IMR-90 (cell line): ENCODE measurements at regions not wholly inside any gene's neighbourhood (a gene's known extent, or its start where the extent isn't known, plus 50 kb on each side); places are given as distances from the start of the nearest gene placed in this dataset.

Experiments used
- ATAC-seq: fragments of 200-7000 bp; cut with Tn5 transposase; 2 replicates; pipeline ENCODE4 v1.9.1; 2020; ENCODE audit warnings: low read depth, mild to moderate bottlenecking, moderate library complexity
- BruUV-seq: library from RNA; stranded (reverse); fragments of 400-500 nt; replicated peaks from 2 replicates; lab custom pipeline; 2021; lab: Mats Ljungman, UMichigan
- CTCF ChIA-PET: fragments of 300-600 bp; formaldehyde crosslinking; extraction: SDS; loops from one replicate; lab custom pipeline; 2021; ENCODE audit warnings: antibody characterized with exemption; lab: Yijun Ruan, JAX
- POLR2A ChIA-PET: fragments of 300-600 bp; sonication (Branson Sonifier 250); formaldehyde crosslinking; loops from one replicate; lab custom pipeline; 2022; ENCODE audit warnings: antibody characterized with exemption; ENCODE audit not compliant: unreplicated experiment; lab: Charles Lee
- DNase-seq: peaks from one replicate; pipeline ENCODE4 v3.0.0; 2013
- H2AFZ ChIP-seq: replicated peaks from 2 replicates; pipeline ENCODE3; 2013; ENCODE audit warnings: low read length, mild to moderate bottlenecking; ENCODE audit not compliant: poor library complexity
- H2AK5ac ChIP-seq: 2 replicates; pipeline ENCODE4 v1.6.1; 2013; ENCODE audit warnings: low read depth, low read length, inconsistent platforms
- H2AK9ac ChIP-seq: replicated peaks from 2 replicates; pipeline ENCODE3; 2013; ENCODE audit warnings: mild to moderate bottlenecking, low read depth, low read length, moderate library complexity; ENCODE audit not compliant: poor library complexity
- H2BK120ac ChIP-seq: 2 replicates; pipeline ENCODE4 v1.6.1; 2013; ENCODE audit warnings: low read depth, low read length, inconsistent platforms
- H2BK15ac ChIP-seq: 3 replicates; pipeline ENCODE4 v1.6.1; 2013; ENCODE audit warnings: low read depth, low read length, inconsistent platforms
- H2BK20ac ChIP-seq: 2 replicates; pipeline ENCODE4 v1.6.1; 2013; ENCODE audit warnings: low read depth, mild to moderate bottlenecking, inconsistent platforms, low read length, moderate library complexity
- H2BK5ac ChIP-seq: 2 replicates; pipeline ENCODE4 v1.6.1; 2013; ENCODE audit warnings: mild to moderate bottlenecking, low read depth, low read length, inconsistent platforms; ENCODE audit not compliant: poor library complexity, severe bottlenecking
- H3K14ac ChIP-seq: replicated peaks from 2 replicates; pipeline ENCODE4 v1.6.1; 2013; ENCODE audit warnings: low read depth, low read length, inconsistent platforms
- H3K18ac ChIP-seq: 2 replicates; pipeline ENCODE4 v1.6.1; 2013; ENCODE audit warnings: low read depth, low read length, control low read depth
- H3K23ac ChIP-seq: 2 replicates; pipeline ENCODE4 v1.6.1; 2013; ENCODE audit warnings: low read depth, low read length, inconsistent platforms
- H3K27ac ChIP-seq: 2 replicates; pipeline ENCODE4 v1.5.1; 2013; ENCODE audit warnings: mild to moderate bottlenecking, control low read depth, low read length; ENCODE audit not compliant: insufficient read depth
- H3K27me3 ChIP-seq: 2 replicates; pipeline ENCODE4 v1.6.1; 2013; ENCODE audit warnings: low read length; ENCODE audit not compliant: control insufficient read depth, insufficient read depth
- H3K36me3 ChIP-seq: 2 replicates; pipeline ENCODE4 v1.6.1; 2013; ENCODE audit warnings: low read length, mixed read lengths; ENCODE audit not compliant: control insufficient read depth, insufficient read depth
- H3K4ac ChIP-seq: 2 replicates; pipeline ENCODE4 v1.6.1; 2013; ENCODE audit warnings: low read depth, low read length, inconsistent platforms
- H3K4me1 ChIP-seq: 2 replicates; pipeline ENCODE4 v1.6.1; 2013; ENCODE audit warnings: low read length, mixed read lengths; ENCODE audit not compliant: control insufficient read depth, insufficient read depth
- H3K4me2 ChIP-seq: 2 replicates; pipeline ENCODE4 v1.6.1; 2013; ENCODE audit warnings: low read depth, mild to moderate bottlenecking, control low read depth, low read length, moderate library complexity
- H3K4me3 ChIP-seq: 2 replicates; pipeline ENCODE4 v1.5.1; 2013; ENCODE audit warnings: low read depth, mild to moderate bottlenecking, control low read depth, low read length, moderate library complexity; ENCODE audit not compliant: insufficient read depth
- H3K56ac ChIP-seq: 2 replicates; pipeline ENCODE4 v1.6.1; 2013; ENCODE audit warnings: low read length, inconsistent platforms; ENCODE audit not compliant: insufficient read depth; ENCODE audit errors: extremely low read depth
- H3K79me1 ChIP-seq, 2 experiments: 2 replicates each; pipeline ENCODE4 v1.6.1; 2013; ENCODE audit warnings: low read length in 2 of 2, inconsistent platforms in 1 of 2, low read depth in 1 of 2
- H3K9ac ChIP-seq: 2 replicates; pipeline ENCODE4 v1.6.1; 2013; ENCODE audit warnings: low read depth, low read length, control low read depth
- H3K9me1 ChIP-seq: 2 replicates; pipeline ENCODE4 v1.6.1; 2013; ENCODE audit warnings: low read length, inconsistent platforms; ENCODE audit not compliant: insufficient read depth
- H3K9me3 ChIP-seq: 2 replicates; pipeline ENCODE4 v1.6.1; 2013; ENCODE audit warnings: low read length; ENCODE audit not compliant: control insufficient read depth, insufficient read depth
- H4K20me1 ChIP-seq: 2 replicates; pipeline ENCODE4 v1.6.1; 2013; ENCODE audit warnings: low read length, inconsistent platforms; ENCODE audit not compliant: insufficient read depth
- H4K5ac ChIP-seq: 2 replicates; pipeline ENCODE4 v1.6.1; 2013; ENCODE audit warnings: mild to moderate bottlenecking, low read depth, low read length, control low read depth
- H4K8ac ChIP-seq, 2 experiments: 2 replicates each; pipeline ENCODE4 v1.6.1; 2013; ENCODE audit warnings: low read depth in 2 of 2, low read length in 2 of 2, control low read depth in 1 of 2, inconsistent platforms in 1 of 2
- H4K91ac ChIP-seq: 2 replicates; pipeline ENCODE4 v1.6.1; 2013; ENCODE audit warnings: low read depth, low read length, inconsistent platforms; ENCODE audit not compliant: insufficient read depth
- BHLHE40 ChIP-seq: fragments of 150-350 bp; IDR thresholded peaks from 2 replicates; pipeline ENCODE4 v1.6.1; 2016; ENCODE audit warnings: mild to moderate bottlenecking, low read depth, low read length
- CEBPB ChIP-seq: IDR thresholded peaks from 2 replicates; pipeline ENCODE4 v1.6.1; 2012; ENCODE audit warnings: low read depth, low read length, improper control_type of control experiment
- CHD1 ChIP-seq: IDR thresholded peaks from 2 replicates; pipeline ENCODE4 v1.6.1; 2012; ENCODE audit warnings: low read depth, low read length, improper control_type of control experiment
- CTCF ChIP-seq: conservative IDR thresholded peaks from 2 replicates; pipeline ENCODE4 v1.5.1; 2012; ENCODE audit warnings: mild to moderate bottlenecking, low read depth, low read length, improper control_type of control experiment
- ELK1 ChIP-seq: fragments of 150-350 bp; IDR thresholded peaks from 2 replicates; pipeline ENCODE4 v1.6.1; 2016; ENCODE audit warnings: low read depth, mild to moderate bottlenecking, low read length, moderate library complexity, borderline replicate concordance
- FOS ChIP-seq: fragments of 150-350 bp; IDR thresholded peaks from 2 replicates; pipeline ENCODE4 v1.6.1; 2016; ENCODE audit warnings: low read depth, low read length
- MAFK ChIP-seq: IDR thresholded peaks from 2 replicates; pipeline ENCODE4 v1.6.1; 2012; ENCODE audit warnings: low read depth, low read length, improper control_type of control experiment
- MAZ ChIP-seq: IDR thresholded peaks from 2 replicates; pipeline ENCODE4 v1.6.1; 2012; ENCODE audit warnings: low read depth, mild to moderate bottlenecking, low read length, improper control_type of control experiment, moderate library complexity, borderline replicate concordance
- MXI1 ChIP-seq: IDR thresholded peaks from 2 replicates; pipeline ENCODE4 v1.6.1; 2012; ENCODE audit warnings: low read depth, mild to moderate bottlenecking, low read length, moderate library complexity, borderline replicate concordance
- NFE2L2 ChIP-seq: fragments of 150-350 bp; IDR thresholded peaks from 2 replicates; pipeline ENCODE4 v1.6.1; 2016; ENCODE audit warnings: low read depth, mild to moderate bottlenecking, low read length
- POLR2A ChIP-seq: IDR thresholded peaks from 2 replicates; pipeline ENCODE4 v1.6.1; 2012; ENCODE audit warnings: mild to moderate bottlenecking, low read depth, low read length
- RAD21 ChIP-seq: IDR thresholded peaks from 2 replicates; pipeline ENCODE4 v1.6.1; 2012; ENCODE audit warnings: low read length, improper control_type of control experiment
- RCOR1 ChIP-seq: IDR thresholded peaks from 2 replicates; pipeline ENCODE4 v1.6.1; 2012; ENCODE audit warnings: mild to moderate bottlenecking, low read length, improper control_type of control experiment; ENCODE audit not compliant: insufficient replicate concordance
- RFX5 ChIP-seq: IDR thresholded peaks from 2 replicates; pipeline ENCODE4 v1.8.0; 2012; ENCODE audit warnings: low read depth, mild to moderate bottlenecking, low read length, moderate library complexity
- SMC3 ChIP-seq: fragments of 150-350 bp; IDR thresholded peaks from 2 replicates; pipeline ENCODE4 v1.6.1; 2016; ENCODE audit warnings: low read depth, mild to moderate bottlenecking, antibody characterized with exemption, low read length, moderate library complexity
- USF2 ChIP-seq: fragments of 150-350 bp; IDR thresholded peaks from 2 replicates; pipeline ENCODE4 v1.6.1; 2017; ENCODE audit warnings: mild to moderate bottlenecking, antibody characterized with exemption, low read length, low read depth
- WGBS, 2 experiments: methylation state at CpG; one replicate each; pipeline versions ENCODE4 v1.1.5 to v1.1.7; 2013; ENCODE audit warnings: missing lambda C conversion rate in 2 of 2; ENCODE audit not compliant: insufficient read length in 1 of 2; ENCODE audit errors: extremely low coverage in 2 of 2; 5-methylcytosine and 5-hydroxymethylcytosine counted together
- dilution Hi-C: fragments of 300-500 bp; cut with HindIII; formaldehyde crosslinking; loops from one replicate; pipeline ENCODE4 v1.14.3; 2018; ENCODE audit warnings: low sequenced_read_pairs; ENCODE audit not compliant: unreplicated experiment
- in situ Hi-C: fragments of 300-500 bp; cut with MboI; formaldehyde crosslinking; loops from 3 replicates; pipeline ENCODE4 v1.14.3; 2019; ENCODE audit warnings: low sequenced_read_pairs, inconsistent platforms, mixed read lengths
- intact Hi-C: fragments of 100-400 bp; cut with micrococcal nuclease; formaldehyde crosslinking; loops from 2 replicates; pipeline ENCODE4 v1.10.0; 2022

- no CpG with 5 or more reads among the region's 4 CpGs for WGBS, 2 experiments
- intact Hi-C loops: no loop called here
Measured at GRCh38 chr3:69602112-69602511, 137.2 kb upstream of the MITF start.

More at GRCh38 chr3:69602112-69602511, 137.2 kb upstream of the MITF start:
- no peak overlapping the region for H2BK120ac ChIP-seq
- H2BK15ac ChIP-seq: no peak overlapping the region
- H2BK20ac ChIP-seq: no peak overlapping the region
- no peak overlapping the region for H3K4me3 ChIP-seq
- no peak for DNase-seq
- no peak overlapping the region for H4K91ac ChIP-seq
- dilution Hi-C loops (no loop called here), in situ Hi-C loops (no loop called here)
- no peak overlapping the region for H3K27ac ChIP-seq
- H3K36me3 ChIP-seq: no peaks in the 10 kb centered on the region
- H4K5ac ChIP-seq: no peak overlapping the region
- H3K27me3 ChIP-seq: no peaks in the 10 kb centered on the region
- H3K14ac ChIP-seq: no peak overlapping the region
- no peaks in the 10 kb centered on the region for H3K9me1 ChIP-seq
- POLR2A ChIA-PET: no interaction called here
- no peak overlapping the region for H2AK5ac ChIP-seq
- H3K56ac ChIP-seq: no peak overlapping the region
- H3K79me1 ChIP-seq: no peaks in the 10 kb centered on the region
- no peak overlapping the region for H2AK9ac ChIP-seq
- no peak for TF ChIP-seq CHD1
- TF ChIP-seq CEBPB: no peak
- no peak for TF ChIP-seq CTCF
- TF ChIP-seq SMC3: no peak
- TF ChIP-seq RFX5: no peak
- TF ChIP-seq BHLHE40: no peak
- no peak for TF ChIP-seq POLR2A
- no peak for TF ChIP-seq MAFK
- TF ChIP-seq FOS: no peak
- no peak for TF ChIP-seq MXI1
- no peak for TF ChIP-seq RAD21
- TF ChIP-seq MAZ: no peak
- TF ChIP-seq USF2: no peak
- TF ChIP-seq RCOR1: no peak
- TF ChIP-seq ELK1: no peak
- no peak for TF ChIP-seq NFE2L2
- no peak overlapping the region for H3K23ac ChIP-seq
- no peak overlapping the region for H4K8ac ChIP-seq
- no peak overlapping the region for H3K4ac ChIP-seq
- CTCF ChIA-PET: no interaction called here
- H4K20me1 ChIP-seq: no peaks in the 10 kb centered on the region
- BruUV-seq: no TSS peak
- no peak overlapping the region for H3K18ac ChIP-seq
- ATAC-seq: no peak
- no peak overlapping the region for H3K9ac ChIP-seq
- H3K9me3 ChIP-seq: no peaks in the 10 kb centered on the region
- no peak overlapping the region for H2BK5ac ChIP-seq
- no peak overlapping the region for H2AFZ ChIP-seq
- no peaks in the 10 kb centered on the region for H3K4me1 ChIP-seq
- H3K4me2 ChIP-seq: no peak overlapping the region
